Mammary epithelial cell (primary cell): ENCODE measurements at regions not wholly inside any gene's neighbourhood (a gene's known extent, or its start where the extent isn't known, plus 50 kb on each side); places are given as distances from the start of the nearest gene placed in this dataset.

ENCODE experiments used
- EZH2 ChIP-seq: IDR thresholded peaks from 2 replicates; pipeline ENCODE4 v1.6.1; 2012; ENCODE audit warnings: low read length, inconsistent platforms, borderline replicate concordance
- TF ChIP-seq, protein P1 (sequence below), 2 donors: IDR thresholded peaks in 1 of 2; conservative IDR thresholded peaks in 1 of 2; 2 replicates each; pipeline ENCODE4 v1.5.1; 2011 to 2012; ENCODE audit warnings: inconsistent platforms in 2 of 2, low read length in 2 of 2, mild to moderate bottlenecking in 2 of 2, control low read depth in 1 of 2, low read depth in 1 of 2; ENCODE audit not compliant: insufficient read depth in 1 of 2; ENCODE audit errors: extremely low read depth in 1 of 2

DNA sequence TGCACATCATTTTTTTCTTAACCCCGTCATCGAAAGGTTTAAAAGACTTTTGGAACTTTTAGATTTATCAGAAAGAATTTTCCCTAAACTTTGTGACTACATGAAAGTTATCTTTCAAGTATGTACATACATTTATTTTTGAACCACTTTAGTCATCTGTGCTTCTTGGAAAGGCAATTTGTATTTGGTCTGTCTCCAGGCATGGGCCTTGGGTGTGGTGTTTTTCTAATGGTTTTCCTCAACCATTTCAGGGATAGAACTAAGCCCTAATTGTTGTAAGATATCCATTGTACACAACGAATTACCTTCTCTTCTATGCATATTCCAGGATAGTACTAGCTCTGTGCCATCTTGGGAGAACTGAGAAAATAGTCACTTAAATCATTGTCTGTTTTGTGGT is 191.5 kb upstream of the RPL34 start:
- TF ChIP-seq EZH2: no peak
- TF ChIP-seq, protein P1, sequence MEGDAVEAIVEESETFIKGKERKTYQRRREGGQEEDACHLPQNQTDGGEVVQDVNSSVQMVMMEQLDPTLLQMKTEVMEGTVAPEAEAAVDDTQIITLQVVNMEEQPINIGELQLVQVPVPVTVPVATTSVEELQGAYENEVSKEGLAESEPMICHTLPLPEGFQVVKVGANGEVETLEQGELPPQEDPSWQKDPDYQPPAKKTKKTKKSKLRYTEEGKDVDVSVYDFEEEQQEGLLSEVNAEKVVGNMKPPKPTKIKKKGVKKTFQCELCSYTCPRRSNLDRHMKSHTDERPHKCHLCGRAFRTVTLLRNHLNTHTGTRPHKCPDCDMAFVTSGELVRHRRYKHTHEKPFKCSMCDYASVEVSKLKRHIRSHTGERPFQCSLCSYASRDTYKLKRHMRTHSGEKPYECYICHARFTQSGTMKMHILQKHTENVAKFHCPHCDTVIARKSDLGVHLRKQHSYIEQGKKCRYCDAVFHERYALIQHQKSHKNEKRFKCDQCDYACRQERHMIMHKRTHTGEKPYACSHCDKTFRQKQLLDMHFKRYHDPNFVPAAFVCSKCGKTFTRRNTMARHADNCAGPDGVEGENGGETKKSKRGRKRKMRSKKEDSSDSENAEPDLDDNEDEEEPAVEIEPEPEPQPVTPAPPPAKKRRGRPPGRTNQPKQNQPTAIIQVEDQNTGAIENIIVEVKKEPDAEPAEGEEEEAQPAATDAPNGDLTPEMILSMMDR (conservative IDR thresholded peaks at IDR 0.05 in 1 of 2, IDR thresholded peaks at IDR 0.05 in 1 of 2; ENCODE audit: extremely low read depth in 1 of 2, insufficient read depth in 1 of 2, low read depth in 1 of 2, low read length in 2 of 2): no peak
